ENCODE measurements at regions not wholly inside any gene's neighbourhood (a gene's known extent, or its start where the extent isn't known, plus 50 kb on each side); places are given as distances from the start of the nearest gene placed in this dataset.

DNA sequence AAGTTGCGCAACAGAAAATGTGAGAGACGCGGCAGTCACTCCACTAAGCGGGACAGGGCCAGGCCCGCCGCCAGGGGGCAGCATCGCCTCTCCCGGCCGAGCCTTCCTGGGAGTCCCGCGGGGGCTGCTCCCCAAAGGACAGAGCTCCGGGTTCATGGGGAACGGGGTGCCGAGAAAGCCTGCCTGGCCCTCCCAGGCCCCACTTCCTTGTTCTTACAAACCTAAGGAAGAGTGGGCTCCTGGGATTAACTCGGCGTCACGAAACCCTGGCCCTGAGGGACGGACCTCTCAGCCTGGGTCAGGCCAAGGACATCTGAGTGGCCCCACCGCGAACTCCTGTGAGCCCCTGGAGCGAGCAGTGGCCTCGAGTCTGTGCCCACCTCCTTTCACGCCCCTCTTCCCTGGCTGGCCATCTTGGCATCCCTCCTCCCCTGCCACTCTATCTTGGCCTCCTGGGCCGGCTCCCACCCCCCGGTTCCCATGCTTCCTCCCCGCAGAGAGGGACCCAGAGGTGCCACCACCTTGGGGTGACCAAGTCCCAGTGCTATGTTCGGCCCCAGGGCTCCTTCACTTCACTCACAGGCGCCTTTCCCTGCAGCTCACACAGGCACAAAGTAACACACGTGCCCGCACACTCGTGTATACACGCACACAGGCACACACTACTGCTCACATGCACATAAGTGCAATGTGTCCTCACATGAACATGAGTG, 99.9 kb upstream of the FGF3 start:
- peak; percentile 61 for DNase-seq

- DNase-seq, result no peak
These were observed 100.6 kb upstream of the FGF3 start for GRCh38 chr11:69919659-69920344.

DNA sequence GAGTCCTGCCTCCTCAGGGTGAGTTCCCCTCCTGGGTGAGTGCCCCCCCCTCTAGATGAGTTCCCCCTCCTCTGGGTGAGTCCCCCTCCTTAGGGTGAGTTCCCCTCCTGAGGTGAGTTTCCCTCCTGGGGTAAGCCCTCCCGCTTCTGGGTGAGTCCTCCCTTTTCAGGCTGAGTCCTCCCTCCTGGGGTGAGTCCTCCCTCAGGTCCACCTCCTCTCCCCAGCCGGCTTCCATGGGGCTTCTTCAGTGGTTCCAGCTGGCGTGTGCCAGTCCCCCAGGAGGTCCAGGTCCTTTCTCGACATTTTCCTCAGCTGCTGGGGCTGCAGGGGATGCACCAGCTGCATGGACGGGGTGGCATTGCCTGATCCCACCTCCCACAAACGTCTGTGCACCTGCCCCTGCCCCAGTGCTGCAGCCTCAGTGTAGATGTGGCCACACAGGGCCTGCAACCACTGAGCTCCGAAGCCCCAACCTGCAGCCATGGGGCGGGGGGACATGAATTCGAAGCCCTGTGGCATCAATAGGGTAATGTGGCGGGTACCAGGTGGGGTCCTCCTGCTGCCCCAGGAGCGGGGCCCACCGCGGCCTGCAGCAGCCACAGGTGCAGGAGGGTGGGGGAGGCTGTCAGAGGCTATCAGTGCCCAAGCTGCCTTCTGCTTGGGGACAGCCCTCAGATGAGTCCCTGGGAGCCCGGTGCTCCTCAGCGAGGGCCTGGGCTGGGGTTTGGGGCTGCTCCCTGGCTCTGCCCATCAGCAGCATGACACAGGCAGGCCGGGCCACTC, 101.3 kb upstream of the FGF3 start:
- no peak for DNase-seq

- DNase-seq, result no peak
These were observed 102.2 kb upstream of the FGF3 start for GRCh38 chr11:69921128-69922014.

GRCh38 chr11:69922015-69922595, 102.9 kb upstream of the FGF3 start:
- no peak for DNase-seq

DNA sequence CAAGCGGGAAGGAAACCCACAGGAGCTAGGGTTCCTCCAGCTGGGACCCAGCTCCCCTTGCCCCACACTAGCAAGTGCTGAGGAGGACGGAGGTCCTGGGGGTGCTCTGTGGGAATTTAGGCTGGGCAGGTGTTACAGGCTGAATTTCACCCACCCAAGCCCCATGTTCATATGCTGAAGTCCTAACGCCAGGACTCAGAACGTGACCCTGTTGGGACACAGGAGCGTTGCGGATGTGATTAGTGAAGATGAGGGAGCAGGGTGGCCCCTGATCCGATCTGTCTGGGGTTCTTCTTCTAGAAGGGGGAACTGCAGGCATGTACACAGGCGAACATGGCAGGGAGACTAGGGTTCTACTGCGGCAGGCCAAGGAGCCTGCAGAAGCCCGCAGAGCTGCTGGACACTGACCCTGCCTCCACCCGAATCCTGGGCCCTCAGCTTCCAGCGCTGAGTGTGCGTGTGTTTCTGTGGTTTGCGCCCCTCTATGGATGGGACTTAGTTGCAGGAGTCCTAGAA, 103.4 kb upstream of the FGF3 start:
- DNase-seq, result no peak

GRCh38 chr11:69923196-69923595, 104.0 kb upstream of the FGF3 start:
- DNase-seq, result no peak

DNA sequence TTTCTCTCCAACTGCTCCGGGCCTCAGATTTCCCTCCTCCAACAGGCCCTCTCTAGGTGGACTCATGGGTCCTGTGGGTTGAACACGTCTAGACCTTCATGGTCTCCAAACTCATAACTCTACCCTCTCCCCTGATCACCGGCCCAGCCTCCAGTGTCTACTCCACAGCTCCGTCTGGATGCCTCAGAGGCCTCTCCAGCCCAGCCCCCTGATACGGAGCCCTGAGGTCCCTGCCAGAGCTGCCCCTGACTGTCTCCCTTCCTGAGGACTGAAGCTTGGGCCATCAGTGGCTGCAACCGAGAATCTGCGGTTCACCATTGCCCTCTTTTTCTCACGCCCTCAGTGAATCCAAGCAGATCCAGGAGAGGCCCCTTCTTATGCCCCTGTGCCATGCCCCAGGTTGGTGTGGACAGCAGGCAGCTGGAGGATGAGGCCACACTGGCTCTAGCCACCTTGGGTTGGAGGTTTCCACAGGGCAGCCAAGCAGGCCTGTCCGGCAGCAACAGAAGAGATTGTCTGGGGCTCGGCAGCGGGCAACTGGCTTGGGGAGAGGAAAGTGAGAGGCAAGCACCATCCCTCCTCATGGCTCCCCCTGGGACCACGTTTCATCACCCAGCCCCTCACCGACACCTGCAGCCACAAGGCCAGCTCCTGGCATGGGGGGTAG, 104.6 kb upstream of the FGF3 start:
- DNase-seq, result no peak

- no peak for DNase-seq
These were observed 105.3 kb upstream of the FGF3 start for GRCh38 chr11:69924308-69925161.

GRCh38 chr11:69925366-69926196, 106.4 kb upstream of the FGF3 start:
- no peak for DNase-seq

- DNase-seq, result no peak
These were observed 107.3 kb upstream of the FGF3 start for GRCh38 chr11:69926376-69927050.

- no peak for DNase-seq
These were observed 108.9 kb upstream of the FGF3 start for GRCh38 chr11:69928121-69928520.

DNA sequence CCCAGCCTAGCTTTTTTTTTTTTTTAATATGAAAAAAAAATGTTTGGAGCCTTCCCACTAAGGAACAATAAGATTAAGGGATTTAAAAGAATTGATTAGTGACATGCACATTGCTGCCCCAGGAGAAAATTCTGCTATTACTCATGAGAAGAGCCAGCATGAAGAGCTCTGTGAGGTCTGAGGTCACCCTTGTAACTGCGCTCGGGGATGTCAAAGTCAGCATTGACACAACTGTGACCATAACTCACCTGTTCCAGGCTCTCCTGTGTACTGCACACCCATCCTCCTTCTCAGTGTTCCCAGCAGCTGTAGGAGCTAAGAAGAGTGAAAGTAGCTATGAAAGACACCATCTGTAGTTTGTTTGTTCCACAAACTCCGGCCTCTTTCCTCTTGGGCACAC, 109.8 kb upstream of the FGF3 start:
- no peak for DNase-seq

- DNase-seq, result no peak
These were observed 111.2 kb upstream of the FGF3 start for GRCh38 chr11:69930081-69931059.

- no peak for DNase-seq
These were observed 112.1 kb upstream of the FGF3 start for GRCh38 chr11:69931060-69931910.

DNA sequence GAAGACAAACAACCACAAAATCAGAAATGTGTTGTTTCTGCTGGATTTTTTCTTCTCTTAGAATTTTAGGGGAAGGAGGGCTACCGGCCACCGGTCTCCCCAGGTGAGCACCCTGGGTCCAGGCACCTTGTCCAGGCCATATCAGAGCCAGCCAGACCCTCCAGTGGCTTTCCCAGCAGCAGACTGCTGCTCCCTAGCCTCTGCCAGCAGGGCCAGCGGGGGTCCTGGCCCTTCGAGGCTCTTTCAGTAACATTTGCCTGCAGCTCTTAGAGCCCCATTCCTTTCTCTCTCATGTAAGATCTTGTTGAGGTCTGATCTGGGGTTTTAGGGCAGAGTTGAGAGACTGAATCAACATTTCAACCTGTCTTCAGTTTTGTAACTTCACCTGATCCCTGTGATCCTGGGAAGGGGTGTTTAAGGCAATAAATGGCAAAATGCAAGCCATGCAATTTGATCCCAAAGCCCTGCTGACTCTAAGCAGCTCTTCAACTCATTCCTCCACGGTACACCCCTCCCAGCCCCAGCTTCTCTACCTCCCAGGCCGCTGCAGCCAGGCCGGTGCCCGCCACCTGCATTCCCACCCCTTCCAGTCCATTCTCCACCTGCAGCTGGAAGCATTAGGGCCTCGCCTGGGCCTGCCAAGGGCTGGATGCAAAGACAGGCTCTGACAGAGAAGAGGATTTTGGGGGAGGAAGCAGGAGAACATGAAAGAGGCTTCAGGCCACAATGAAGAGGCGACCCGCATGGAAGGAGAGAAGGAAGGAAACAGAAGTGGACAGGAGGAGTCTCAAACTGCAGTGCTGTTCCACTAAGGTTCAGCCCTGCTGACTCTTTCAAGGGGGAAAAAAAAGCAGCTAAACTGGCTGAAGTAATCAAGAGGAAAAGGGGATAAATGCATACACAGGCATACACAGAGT, 113.0 kb upstream of the FGF3 start:
- no peak for DNase-seq

Measured in NCI-H82 (cell line).